ENCODE measurements at regions not wholly inside any gene's neighbourhood (a gene's known extent, or its start where the extent isn't known, plus 50 kb on each side); places are given as distances from the start of the nearest gene placed in this dataset.
A peak's percentile ranks its signal among the peaks of the same experiment; 100 is the strongest.

GRCh38 chr2:155240176-155240575 lies 541.7 kb downstream of the KCNJ3 start:
- no peak overlapping the region for H3K27ac ChIP-seq (ENCODE audit: poor library complexity, severe bottlenecking)
- no peaks in the 10 kb centered on the region for H3K4me1 ChIP-seq (ENCODE audit: insufficient read depth, poor library complexity, severe bottlenecking)
- H3K36me3 ChIP-seq (ENCODE audit: low read depth), result no peaks in the 10 kb centered on the region
- no peaks in the 10 kb centered on the region for H3K9me3 ChIP-seq (ENCODE audit: severe bottlenecking)
- no peak overlapping the region for H3K4me3 ChIP-seq (ENCODE audit: severe bottlenecking)
- no peak for DNase-seq (ENCODE audit: low spot score)
- peaks cover 8% of the 10 kb centered on the region for H3K27me3 ChIP-seq (ENCODE audit: insufficient read depth, poor library complexity, severe bottlenecking)
- no peak for ATAC-seq (ENCODE audit: low read depth)
- no peak for TF ChIP-seq CTCF (IDR thresholded peaks at IDR 0.05; ENCODE audit: poor library complexity, severe bottlenecking)

- H3K36me3 ChIP-seq (ENCODE audit: low read depth), result no peaks in the 10 kb centered on the region
- DNase-seq (ENCODE audit: low spot score) (no peak), ATAC-seq (ENCODE audit: low read depth) (no peak)
- H3K27ac ChIP-seq (ENCODE audit: poor library complexity, severe bottlenecking), result no peak overlapping the region
- H3K4me1 ChIP-seq (ENCODE audit: insufficient read depth, poor library complexity, severe bottlenecking), result no peaks in the 10 kb centered on the region
- peaks cover 8% of the 10 kb centered on the region for H3K27me3 ChIP-seq (ENCODE audit: insufficient read depth, poor library complexity, severe bottlenecking)
- no peak for TF ChIP-seq CTCF (IDR thresholded peaks at IDR 0.05; ENCODE audit: poor library complexity, severe bottlenecking)
- no peaks in the 10 kb centered on the region for H3K9me3 ChIP-seq (ENCODE audit: severe bottlenecking)
- H3K4me3 ChIP-seq (ENCODE audit: severe bottlenecking), result no peak overlapping the region
Observed at GRCh38 chr2:155235710-155236109, 537.2 kb downstream of the KCNJ3 start.

GRCh38 chr2:155223781-155224406 lies 525.4 kb downstream of the KCNJ3 start:
- Histone ChIP-seq H3K27ac (ENCODE audit: poor library complexity, severe bottlenecking) (no peak overlapping the region), H3K36me3 (ENCODE audit: low read depth) (no peaks in the 10 kb centered on the region), H3K4me1 (ENCODE audit: insufficient read depth, poor library complexity, severe bottlenecking) (no peaks in the 10 kb centered on the region), H3K4me3 (ENCODE audit: severe bottlenecking) (no peak overlapping the region), H3K27me3 (ENCODE audit: insufficient read depth, poor library complexity, severe bottlenecking) (no peaks in the 10 kb centered on the region), H3K9me3 (ENCODE audit: severe bottlenecking) (no peaks in the 10 kb centered on the region)
- peak; percentile 85 for TF ChIP-seq CTCF (IDR thresholded peaks at IDR 0.05; ENCODE audit: poor library complexity, severe bottlenecking)
- DNase-seq (ENCODE audit: low spot score), result no peak
- no peak for ATAC-seq (ENCODE audit: low read depth)

- no peak for TF ChIP-seq CTCF (IDR thresholded peaks at IDR 0.05; ENCODE audit: poor library complexity, severe bottlenecking)
- DNase-seq (ENCODE audit: low spot score) (no peak), ATAC-seq (ENCODE audit: low read depth) (no peak)
- Histone ChIP-seq H3K4me3 (ENCODE audit: severe bottlenecking) (no peak overlapping the region), H3K27ac (ENCODE audit: poor library complexity, severe bottlenecking) (no peak overlapping the region), H3K9me3 (ENCODE audit: severe bottlenecking) (no peaks in the 10 kb centered on the region), H3K4me1 (ENCODE audit: insufficient read depth, poor library complexity, severe bottlenecking) (no peaks in the 10 kb centered on the region), H3K27me3 (ENCODE audit: insufficient read depth, poor library complexity, severe bottlenecking) (no peaks in the 10 kb centered on the region), H3K36me3 (ENCODE audit: low read depth) (no peaks in the 10 kb centered on the region)
Observed at GRCh38 chr2:155218945-155219344, 520.5 kb downstream of the KCNJ3 start.

- DNase-seq (ENCODE audit: low spot score) (no peak), ATAC-seq (ENCODE audit: low read depth) (no peak)
- TF ChIP-seq CTCF (IDR thresholded peaks at IDR 0.05; ENCODE audit: poor library complexity, severe bottlenecking), result no peak
- Histone ChIP-seq H3K27me3 (ENCODE audit: insufficient read depth, poor library complexity, severe bottlenecking) (no peaks in the 10 kb centered on the region), H3K36me3 (ENCODE audit: low read depth) (no peaks in the 10 kb centered on the region), H3K27ac (ENCODE audit: poor library complexity, severe bottlenecking) (no peak overlapping the region), H3K4me3 (ENCODE audit: severe bottlenecking) (no peak overlapping the region), H3K9me3 (ENCODE audit: severe bottlenecking) (no peaks in the 10 kb centered on the region), H3K4me1 (ENCODE audit: insufficient read depth, poor library complexity, severe bottlenecking) (no peaks in the 10 kb centered on the region)
Observed at GRCh38 chr2:155218292-155218924, 519.9 kb downstream of the KCNJ3 start.
